ENCODE measurements at regions not wholly inside any gene's neighbourhood (a gene's known extent, or its start where the extent isn't known, plus 50 kb on each side); places are given as distances from the start of the nearest gene placed in this dataset.

DNA sequence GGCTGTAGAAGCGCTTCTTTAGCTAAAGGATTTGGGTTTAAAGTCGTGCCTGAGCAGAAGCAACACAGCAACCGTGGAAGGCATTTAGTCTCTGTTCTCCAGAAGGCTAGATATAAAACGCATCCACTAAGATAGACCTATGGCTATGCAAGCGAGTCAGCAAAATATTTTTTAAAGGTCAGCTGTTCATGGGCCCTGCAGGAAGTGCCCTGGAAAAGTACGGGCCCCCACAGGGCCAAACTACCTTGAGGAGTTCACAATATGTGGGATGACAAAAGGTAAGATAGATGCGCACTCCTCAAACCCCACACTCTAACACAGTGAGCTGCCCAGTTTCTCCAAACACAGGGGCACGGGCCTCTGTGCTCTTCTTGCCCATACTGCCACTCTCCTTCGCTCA is 261.6 kb downstream of the VPS13C start:
- DNase-seq, result no peak

DNA sequence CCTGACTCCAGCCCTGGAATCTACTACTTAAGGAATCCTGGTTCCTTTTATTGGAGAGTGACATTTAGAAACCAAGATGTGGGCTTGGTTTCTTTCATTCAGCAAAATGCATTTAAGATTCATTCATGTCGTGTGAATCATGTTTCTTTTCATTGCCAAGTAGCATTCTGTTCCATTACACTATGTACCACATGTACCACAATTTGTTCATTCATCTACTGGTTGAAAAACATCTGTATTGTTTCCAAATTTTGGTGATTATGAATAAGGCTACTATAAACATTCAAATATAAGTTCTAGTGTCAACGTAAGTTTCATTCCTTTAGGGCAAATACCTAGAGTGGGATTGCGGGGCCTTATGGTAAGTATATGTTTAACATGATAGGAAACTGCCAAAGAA is 264.2 kb downstream of the VPS13C start:
- DNase-seq, result no peak

DNA sequence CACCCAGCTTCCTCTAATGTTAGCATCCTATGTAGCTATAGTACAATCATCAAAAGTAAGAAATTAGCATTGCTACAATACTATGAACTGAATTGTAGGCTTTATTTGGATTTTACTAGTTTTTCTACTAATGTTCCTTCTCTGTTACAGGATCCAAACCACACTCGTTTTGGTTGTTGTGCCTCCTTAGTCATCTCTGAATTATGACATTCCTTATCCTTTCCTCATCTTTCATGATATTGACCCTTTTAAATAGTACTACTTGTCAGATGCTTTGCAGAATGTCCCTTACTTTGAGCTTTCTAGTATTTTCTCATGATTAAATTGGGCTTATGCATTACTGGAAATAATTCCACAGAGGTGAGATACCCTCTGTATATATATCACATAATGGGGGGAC is 265.4 kb downstream of the VPS13C start:
- DNase-seq, result no peak

DNA sequence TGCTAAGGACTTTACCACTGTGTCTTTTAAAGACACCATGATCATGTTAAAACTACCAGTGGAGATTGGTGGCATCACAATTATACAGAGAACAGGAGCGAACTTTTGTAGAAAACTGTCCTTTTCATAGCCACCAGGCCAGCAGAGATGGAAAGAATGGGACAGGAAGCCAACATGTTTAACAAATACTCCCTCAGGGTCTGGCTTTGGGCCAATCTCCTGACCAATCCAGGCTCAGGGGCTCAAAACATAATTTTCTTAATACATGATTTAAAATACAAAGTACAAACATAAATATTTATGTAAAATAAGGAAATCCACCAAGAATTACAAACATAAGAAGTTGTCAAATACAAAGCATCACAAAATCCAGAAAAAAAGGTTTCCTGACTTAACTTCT is 266.0 kb downstream of the VPS13C start:
- DNase-seq, result no peak

DNA sequence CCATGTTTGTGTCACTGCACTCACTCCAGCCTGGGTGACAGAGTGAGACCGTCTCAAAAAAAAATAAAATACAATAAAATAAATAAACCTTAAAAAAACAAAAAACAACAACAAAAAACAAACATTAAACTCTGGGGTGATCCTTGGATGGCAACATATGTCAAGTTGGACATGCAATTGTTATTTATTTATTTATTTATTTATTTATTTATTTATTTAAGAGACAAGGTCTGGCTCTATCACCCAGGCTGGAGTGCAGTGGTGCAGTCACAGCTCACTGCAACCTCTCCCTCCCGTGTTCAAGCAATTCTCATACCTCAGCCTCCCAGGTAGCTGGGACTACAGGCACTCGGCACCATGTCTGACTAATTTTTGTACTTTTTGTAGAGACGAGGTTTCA is 275.5 kb downstream of the VPS13C start:
- DNase-seq, result no peak

DNA sequence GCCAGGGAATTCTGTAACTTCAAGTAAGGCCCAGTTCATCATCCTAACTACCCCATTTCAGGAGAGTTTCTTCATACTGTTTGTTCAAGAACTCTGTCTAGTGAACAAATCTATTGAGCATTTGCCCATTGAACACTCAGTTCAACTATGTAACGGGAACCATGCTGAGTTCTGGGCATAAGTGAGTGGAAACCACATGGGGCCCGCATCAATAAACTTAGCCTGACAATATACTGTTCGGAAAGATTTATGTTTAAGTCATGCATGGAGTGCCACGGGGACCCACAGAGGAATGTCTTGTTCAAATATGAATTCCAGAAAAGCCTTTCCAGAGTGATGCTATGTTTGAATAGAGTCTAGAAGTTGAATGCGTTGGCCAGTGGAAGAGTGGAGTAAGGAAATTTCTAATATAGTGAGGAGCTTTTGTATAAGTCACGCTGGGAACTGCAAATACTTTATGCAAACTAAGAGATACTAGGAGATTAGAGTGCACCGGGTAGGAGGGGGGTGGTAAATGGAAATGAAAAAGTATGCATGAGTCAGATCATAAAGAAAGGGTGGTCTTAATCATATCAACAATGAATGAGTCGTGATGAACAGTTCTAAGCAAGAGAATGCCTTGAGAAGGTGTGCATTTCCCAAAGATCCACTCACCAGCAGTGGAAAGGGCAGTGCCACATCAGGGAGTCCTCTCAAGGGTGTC is 279.8 kb downstream of the VPS13C start:
- DNase-seq, result no peak

DNA sequence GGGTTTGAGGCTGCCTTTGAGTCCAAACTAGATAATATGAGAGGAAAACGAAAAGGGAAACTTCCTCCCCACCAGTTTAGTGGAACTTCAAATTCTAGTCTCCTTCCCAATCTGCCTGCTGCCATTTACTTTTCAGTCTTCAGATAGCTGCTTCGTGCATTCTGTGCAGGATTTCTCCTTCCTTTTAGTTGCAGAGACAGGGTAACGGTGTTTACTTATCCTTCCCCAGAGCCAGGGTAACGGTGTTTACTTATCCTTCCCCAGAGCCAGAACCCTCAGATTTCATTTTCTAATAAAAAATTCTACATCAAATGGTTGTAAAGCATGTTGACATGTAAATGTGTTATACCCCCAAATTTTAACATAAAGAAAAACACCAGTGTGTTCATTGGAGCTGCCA is 282.6 kb downstream of the VPS13C start:
- DNase-seq, result no peak

DNA sequence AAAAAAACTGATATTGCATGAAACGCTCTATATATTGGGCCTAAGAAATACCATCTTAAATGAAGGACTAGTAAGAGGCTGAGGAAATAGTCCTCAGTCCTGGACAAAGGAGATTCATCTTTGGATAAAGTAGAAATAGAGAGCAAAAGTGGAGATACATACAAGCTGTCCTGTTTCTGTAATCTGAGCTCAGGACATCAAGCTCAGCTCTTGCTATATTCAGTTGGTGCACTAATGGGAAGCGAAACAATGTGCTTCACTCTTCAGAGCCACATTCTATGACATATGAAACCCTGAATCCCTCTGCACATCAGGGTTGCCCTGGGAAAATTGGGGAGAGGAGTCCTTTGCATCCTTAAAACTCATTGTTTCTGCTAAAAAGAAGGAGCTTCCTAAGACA is 290.7 kb downstream of the VPS13C start:
- DNase-seq, result no peak

DNA sequence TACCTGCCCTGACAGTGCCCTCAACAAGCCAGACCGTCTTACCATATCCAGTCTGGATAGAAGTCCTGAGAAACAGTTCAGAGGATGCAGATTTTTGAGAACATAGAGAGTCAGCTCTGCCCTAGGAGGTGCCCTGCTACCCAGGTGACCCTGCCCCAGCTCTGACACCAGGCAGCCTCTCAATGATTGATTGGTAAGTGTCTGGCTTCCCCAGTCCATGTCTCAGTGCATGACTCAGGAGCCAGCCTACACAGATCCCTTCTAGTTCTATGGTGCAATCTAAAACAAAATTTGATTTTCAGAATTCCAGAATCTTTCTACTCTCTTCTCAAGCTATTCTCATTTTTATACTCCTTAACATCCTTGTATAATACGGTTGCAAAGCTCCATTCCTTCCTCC is 292.1 kb downstream of the VPS13C start:
- DNase-seq, result no peak

DNA sequence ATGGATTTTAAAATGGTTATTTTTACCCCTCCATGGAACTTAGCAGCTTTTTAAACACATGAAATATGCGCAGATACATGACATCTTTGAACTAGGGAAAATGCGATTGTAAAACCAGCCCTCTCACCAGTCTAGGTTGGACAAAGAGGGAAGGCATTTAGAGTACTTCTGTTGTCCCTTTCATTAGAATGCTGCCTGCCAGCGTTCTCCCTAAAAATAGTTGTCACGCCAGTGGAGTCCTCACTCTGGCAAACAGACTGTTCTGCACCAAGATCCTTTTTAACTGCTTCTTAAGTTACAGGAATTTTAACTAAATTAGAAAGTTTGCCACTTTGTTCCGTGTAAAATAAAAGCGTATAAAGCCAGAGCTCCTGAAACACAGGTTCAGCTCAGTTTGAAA is 295.3 kb downstream of the VPS13C start:
- DNase-seq, result peak in 1 of 14 donors; percentile 6

DNA sequence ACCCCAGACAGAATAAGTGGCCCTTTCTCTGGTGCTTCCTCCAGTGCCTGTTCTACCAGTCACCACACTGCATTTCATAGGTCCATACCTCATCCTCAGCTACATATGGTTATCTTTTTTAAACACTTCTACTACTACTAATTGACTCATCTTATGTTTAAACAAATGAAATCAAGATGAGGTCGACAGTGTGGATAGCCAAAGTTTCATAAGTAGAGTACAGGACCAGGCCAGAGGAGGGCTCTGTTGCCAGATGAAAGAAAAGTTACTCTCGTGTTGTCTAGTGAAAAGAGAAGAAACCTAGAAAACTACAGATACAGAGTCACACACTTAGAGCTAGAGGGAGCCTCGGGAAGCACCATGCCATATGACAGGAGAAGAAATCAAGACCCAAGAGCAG is 296.1 kb downstream of the VPS13C start:
- DNase-seq, result no peak

DNA sequence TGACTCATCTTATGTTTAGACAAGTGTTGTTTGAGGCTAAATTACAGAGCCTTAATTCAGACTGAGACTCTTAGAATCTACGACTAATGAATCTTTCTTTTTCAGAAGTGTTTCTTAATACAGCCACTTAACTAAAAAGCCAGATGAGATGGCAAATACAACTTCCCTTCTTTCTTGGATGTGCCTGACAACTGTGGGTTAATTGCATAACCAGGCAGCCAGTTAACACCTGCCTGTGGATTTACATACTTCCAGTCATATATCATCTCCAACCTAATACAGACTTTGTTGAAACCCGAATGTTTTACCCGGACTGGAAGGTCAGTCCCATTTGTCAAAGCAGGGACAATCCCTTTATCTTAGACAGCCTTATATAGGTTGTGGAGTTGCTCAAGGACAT is 297.6 kb downstream of the VPS13C start:
- DNase-seq, result no peak

DNA sequence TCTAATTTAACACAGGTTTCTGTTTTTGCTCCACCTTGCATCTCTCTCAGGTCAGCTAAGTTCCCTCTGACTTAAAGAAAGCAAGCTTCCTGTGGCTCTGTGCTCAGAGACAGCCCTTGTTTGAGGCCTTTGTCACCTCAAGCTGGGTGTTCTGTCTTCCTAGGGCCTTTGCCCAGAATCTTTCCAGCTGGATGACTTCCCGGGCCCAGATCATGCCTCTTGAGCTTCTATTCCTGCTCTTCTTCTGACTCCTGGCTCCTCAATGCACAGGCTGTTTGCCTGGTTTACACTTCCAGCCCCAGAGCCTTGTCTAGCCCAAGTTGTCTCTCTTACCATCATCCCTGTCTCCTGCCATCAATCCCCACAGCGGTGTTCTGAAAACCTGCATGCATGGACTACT is 300.6 kb downstream of the VPS13C start:
- DNase-seq, result peak in 3 of 14 donors; percentile 9 to 25 (median 19)

DNA sequence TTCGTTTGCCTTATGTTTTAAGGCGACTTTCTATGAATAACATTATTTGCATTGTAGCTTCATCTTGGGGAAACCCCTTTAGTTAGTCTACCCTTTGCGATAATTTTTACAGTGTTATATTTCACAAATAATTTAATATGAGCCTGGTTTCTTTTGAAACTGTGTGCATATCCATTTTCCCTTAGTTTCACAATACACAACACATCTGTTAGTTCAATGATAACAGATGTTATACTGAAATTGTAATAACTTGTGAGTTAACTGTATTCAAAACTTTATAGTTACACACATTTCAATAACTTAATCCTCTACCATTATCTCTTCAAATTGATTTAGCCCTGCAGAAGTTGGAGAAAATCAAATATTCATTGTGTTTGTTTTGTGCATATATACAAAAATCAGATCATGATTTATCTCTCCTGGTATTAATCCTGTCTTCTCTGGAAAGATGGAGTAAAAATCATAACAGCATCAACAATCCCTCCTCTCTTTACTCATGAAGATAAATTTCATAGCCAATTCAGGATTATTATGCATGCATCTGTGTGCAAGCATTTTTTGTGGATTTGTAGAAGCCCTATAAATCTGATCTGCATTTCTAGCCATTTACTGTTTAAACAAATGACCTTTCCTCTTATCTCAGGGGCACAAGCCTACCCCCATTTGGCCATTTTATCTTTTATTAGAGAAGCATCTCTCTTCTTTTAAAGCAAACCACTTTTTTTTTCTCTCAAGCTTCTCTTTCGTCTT is 304.0 kb downstream of the VPS13C start:
- DNase-seq, result no peak

DNA sequence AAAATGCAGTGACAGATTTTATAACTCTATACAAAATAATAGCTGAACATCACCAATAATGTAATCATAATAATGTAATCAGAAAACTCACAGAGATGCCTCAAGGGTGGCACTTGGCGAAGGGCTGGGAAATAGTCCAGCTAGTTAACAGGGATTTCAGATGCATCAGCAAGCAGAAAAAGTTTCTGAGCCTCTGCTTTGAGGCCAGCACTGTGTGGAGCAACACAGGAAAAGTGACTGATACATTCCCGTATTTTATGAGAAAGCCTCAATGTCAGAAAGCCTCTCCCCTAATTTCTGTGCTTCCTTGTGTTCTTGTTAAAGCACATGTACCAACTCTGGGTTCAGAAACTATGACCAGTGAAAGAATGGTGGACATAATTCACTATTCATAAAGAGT is 304.8 kb downstream of the VPS13C start:
- DNase-seq, result no peak

DNA sequence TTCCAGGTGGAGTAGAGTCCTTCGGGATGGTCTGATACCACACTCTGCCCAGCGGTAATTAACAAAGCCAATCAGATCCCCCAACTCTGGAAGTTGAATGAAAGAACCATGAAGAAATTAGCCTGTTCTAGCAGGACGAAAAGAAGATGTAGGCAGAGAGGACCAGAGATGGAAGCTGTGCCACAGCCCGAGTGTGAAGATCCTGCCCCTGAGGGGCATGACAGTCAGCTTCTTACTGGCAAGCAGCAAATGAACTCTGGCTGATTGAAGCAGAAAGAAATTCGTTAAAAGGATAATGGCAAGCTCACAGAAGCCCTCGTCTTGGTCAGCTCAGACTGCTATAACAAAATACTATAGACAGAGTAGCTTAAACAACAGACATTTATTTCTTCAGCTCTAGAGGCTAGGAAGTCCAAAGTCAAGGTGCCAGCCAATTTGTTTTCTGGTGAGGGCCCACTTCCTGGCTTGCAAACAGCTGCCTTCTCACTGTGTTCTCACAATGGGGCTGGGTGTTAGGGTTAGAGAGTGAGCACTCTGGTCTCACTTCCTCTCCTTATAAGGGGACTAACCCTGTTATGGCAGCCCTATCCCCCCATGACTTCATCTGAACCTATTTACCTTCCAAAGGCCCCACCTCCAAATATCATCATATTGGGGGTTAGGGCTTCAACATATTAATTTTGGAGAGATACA is 307.1 kb downstream of the VPS13C start:
- DNase-seq, result no peak

DNA sequence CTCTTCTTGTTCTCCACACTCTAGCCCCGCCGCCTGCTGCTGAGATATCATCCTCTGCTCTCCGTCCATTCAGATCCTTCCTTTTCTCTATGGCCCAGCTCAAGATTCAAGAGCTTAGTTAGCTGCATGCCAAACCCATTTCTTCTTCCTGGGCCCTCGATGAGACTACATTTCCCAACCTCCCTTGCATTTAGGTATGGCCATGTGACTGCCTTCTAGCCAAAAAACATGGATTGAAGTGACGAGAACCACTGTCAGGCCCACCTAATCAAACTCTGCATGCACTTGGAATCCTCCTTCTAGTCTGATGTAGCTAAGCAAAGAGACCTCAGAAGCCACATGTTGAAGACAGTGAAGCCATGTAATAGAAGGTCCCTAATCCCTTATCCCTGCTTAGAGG is 308.2 kb downstream of the VPS13C start:
- no peak for DNase-seq

DNA sequence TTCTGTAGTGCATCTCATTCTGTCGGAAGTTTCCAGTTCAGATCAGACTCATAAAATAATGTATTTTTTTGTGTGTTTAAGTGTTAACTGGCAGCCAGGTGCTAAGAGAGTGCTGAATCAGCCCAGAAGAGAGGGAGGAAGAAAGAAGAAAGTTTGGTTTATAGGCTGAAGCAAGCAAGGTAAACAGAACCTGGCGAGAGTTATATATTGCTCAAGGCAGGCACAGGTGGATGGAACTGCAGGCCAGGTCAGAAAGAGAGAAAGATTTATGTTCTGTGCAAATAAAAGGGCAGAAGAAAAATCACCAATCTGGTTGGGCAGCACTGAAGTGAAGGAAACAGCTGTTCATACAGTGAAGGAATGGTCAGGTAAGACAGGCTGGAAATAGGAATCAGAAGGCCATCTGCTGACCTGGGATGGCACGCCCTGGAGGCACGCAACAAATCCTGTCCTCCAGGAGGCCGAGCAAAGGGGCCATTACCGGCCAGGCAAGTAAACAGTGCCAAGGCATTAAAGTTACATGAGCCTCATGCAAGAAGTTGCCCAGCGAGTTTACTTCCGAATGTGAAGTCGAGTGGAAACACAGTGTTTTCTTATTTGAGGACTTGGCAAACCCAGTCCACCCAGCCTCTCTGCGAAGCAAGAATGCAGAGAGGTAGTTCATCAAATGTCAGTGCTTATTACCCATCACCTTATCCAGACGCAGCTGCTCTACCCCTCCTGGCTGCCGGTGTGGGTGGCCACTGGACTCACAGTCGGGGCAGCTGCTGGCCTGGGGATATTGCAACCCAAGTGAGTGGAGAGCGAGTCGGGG is 309.8 kb downstream of the VPS13C start:
- peak in 6 of 14 donors; percentile 6 to 54 (median 32) for DNase-seq

DNA sequence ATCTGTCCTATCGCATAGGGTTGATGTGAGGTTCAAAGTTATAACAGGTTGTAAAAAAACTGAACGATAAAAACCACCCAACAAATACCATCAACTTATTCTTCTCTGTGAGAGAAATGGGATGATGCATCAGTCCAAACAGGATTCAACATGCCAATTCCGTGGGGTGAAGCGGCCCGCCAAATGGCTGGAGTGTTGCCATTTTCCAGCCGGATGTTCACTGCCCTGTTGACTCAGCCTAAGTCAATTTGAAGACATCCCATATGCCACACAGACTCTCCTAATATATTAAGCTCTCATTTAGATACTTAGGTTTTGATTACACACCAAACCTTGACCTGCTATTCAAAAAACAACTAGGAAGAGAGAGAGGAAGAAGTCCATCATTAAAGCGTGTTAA is 311.1 kb downstream of the VPS13C start:
- no peak for DNase-seq

DNA sequence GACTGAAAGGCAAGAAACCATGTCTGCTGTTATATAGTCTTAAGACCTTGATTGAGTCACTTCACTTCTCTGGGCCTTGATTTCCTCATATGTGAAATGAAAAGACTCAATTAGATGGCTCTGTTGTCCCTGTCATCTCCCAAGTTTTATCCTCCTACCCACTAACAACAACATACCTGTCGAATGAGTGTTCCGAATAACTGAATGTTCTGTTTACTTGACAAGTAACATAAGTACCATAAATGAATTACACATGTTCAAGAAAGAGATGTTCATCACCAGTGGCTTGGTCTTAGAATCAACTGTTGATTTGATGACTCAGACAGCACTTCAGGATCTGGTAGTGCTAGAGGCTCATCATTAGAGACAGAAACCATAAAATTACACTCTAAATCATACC is 311.7 kb downstream of the VPS13C start:
- no peak for DNase-seq

DNA sequence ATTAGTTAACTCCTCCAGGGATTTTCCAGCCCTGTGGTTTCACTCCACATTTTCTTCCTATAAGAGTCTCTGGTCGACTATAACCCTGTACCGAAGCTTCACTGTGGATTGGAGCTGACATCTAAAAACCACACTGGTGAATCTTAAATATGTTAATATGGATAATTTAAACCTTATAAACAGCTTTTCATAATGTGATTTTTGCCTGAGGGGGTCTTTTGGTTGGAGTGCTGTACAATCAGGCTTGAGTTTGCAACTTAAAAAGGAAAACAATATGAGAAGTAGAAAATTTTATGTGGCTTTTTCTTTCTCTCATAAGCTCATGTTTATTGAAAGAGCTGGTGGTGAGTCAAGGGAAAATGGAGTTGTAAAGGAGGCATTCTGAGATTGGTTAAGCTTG is 313.7 kb downstream of the VPS13C start:
- no peak for DNase-seq

DNA sequence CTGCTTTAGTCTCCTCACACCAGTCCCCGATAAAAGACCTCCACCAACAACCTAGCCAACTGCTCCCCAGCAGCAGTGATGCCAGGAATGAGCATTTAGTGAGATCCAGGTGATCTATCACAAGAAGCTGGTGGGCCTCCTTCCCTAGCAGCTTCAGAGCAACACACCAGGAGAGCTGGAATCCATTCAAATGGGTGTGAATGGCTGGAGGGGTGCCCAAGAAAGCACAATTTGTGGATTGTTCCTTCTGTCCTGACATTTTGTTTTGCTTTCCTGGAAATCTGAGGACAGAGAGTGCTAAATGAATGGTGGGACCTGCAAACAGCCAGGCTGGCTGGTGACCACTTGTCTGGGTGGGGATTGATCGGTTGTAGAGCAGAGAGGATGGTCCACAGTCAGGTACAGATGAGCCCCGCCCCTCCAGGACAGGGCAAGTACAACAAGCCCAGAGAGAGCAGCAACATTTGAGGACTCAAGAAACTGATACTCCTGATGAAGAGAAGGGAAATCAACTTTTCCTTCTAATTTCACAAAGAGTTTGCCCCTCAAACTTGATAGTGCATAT is 316.8 kb downstream of the VPS13C start:
- DNase-seq, result peak in 2 of 14 donors; percentile 2 to 13

DNA sequence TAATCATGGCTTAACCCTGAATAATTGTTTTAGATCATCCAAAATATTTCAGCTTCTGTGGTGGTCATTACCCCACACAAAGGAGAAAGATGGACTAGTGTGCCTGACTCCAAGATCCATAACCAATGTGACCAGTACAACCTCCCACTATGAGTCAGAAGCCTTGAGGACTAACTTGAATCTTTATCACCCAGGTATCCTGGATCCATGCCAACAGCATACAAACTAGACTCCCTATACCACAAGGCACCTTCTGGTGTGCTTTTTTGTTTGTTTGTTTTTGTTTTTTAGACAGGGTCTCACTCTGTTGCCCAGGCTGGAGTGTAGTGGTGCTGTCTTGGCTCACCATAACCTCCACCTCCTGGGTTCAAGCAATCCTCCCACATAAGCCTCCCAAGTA is 317.7 kb downstream of the VPS13C start:
- no peak for DNase-seq

All from C1 segment of cervical spinal cord (tissue), 14 donors.